ENCODE measurements at regions not wholly inside any gene's neighbourhood (a gene's known extent, or its start where the extent isn't known, plus 50 kb on each side); places are given as distances from the start of the nearest gene placed in this dataset.
"Not testable (repeated sequence)": the region's sequence is repeated elsewhere in the genome, so short reads cannot be mapped to it uniquely, and the experiment has no call there.

DNA sequence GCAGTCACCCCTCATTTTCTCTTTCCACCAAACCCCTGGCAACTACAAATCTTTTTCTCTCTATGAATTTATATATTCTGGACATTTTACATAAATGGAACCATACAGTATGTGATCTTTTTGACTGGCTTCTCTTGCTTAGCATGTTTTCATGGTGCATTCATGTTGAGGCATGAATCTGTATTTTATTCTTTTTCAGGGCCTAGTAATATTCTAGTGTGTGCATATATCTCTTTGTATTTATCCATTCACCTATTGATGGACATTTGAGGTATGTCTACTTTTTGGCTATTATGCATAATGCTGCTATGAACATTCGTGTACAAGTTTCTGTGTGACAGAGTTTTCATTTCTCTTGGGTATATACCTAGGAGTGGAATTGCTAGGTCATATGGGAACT is 78.2 kb downstream of the HACD1 start:
- no peak for DNase-seq

GRCh38 chr10:17537281-17537680 is 79.9 kb downstream of the HACD1 start:
- DNase-seq: no peak

DNA sequence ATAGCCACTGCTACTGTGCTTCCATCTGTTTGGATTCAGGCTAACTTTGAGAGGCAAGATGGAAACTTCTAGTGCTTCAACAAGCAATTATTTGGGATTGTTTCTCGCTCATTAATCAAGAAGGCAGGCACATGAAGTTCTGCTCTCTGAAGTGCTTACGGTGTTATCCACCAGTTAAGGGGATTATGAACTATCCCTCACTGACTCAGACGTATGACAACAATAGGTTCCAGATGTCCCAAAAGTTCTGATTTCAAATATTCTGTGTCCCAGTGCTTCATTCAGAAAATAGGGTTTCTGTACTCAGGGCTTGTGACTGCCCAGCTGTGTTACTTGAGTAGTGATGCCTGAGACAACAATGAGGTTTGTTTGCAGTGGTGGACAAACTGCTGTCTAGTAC is 81.0 kb downstream of the HACD1 start:
- no peak for DNase-seq

GRCh38 chr10:17533731-17534130 is 79.3 kb upstream of the ST8SIA6 start:
- DNase-seq: no peak

DNA sequence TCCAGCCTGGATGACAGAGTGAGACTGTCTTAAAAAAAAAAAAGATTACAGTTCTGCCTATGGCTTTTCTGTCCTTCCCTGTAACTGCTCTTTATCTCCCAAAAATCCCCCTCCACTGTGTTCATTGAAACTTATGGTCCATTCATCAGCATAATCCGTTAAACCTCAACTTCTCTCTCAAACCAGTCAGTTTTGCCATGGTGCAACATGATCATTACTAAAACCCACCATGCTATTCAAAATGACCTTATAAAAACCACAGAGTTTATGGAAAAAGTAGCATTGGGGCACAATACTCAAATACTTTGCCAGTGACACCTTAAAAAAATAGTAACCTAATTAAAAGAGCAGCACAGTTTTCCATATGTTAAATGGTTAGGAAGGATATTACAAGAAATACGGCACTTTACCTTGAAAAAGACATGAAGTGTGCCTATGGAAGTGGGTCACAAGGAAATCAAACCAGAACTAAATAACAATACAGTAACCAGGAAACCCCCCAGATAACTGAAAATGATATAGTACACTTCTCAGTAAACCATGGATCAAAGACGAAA is 74.0 kb upstream of the ST8SIA6 start:
- DNase-seq: no peak

DNA sequence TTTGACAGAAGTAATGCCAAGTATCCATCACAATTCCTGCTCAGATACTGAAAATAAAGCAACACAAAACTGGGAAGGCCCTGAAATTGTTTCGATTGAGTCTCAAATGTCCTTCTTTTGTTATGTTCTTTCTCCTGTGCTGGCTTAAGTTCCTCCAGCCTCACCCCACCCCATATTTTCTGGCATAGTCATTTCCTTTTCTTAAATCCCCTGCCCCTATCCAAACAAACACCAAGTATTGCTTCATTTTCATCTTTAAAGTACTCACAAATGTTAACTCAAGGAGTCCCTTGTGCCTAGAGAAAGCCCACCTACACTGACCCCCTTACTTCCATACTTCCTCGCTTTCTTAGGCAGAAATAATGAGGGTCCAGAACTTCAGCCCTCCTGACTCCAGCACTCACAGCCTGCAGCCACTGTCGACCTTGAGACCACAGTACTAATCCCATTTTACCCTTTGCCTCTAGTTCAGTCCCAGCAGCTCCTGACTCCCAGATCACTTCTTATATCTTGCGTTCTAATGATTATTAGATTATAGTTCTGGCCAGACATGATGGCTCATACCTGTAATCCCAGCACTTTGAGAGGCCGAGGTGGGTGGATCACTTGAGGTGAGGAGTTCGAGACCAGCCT is 73.2 kb upstream of the ST8SIA6 start:
- no peak for DNase-seq

DNA sequence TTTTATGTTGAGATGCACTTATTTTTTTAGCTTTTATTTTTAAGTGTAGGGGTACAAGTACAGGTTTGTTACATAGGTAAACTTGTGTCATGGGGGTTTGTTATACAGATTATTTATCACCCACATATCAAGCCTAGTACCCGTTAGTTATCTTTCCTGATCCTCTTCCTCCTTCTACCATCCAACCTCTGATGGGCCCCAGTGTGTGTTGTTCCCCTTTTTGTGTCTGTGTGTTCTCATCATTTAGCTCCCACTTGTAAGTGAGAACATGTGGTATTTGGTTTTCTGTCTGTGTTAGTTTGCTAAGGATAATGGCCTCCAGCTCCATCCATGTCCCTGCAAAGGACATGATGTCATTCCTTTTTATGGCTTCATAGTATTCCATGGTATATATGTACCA is 72.2 kb upstream of the ST8SIA6 start:
- not testable (repeated sequence) for DNase-seq

- DNase-seq: no peak
Measured at GRCh38 chr10:17523917-17524316, 69.5 kb upstream of the ST8SIA6 start.

GRCh38 chr10:17523246-17523753 is 68.9 kb upstream of the ST8SIA6 start:
- no peak for DNase-seq

DNA sequence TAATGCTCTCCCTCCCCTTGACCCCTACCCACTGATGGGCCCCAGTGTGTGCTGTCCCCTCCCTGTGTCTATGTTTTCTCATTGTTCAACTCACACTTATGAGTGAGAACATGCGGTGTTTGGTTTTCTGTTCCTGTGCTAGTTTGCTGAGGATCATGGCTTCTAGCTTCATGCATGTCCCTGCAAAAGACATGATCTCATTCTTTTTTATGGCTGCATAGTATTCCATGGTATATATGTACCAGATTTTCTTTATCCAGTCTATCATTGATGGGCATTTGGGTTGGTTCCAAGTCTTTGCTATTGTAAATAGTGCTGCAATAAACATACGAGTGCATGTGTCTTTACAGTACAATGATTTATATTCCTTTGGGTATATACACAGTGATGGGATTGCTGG is 67.9 kb upstream of the ST8SIA6 start:
- not testable (repeated sequence) for DNase-seq

DNA sequence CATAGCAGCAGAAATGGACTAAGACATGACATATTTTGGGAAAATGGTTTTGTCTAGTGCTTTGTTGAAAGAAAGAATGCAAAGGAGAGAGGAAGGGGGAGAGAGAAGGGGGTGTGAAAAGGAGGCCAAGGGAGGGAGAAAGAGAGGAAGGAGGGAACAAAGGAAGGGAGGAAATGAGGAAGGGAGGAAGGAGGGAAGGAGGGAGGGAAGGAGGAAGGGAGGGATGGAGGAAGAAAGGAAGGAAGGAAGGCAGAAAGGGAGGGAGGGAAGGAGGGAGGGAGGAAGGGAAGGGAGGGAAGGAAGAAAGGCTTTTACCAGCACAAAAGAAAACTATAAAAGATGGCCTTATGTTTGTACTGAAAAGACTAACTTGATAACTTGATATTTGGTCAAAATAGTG is 65.1 kb upstream of the ST8SIA6 start:
- no peak for DNase-seq

- DNase-seq: no peak
Measured at GRCh38 chr10:17518338-17518737, 63.9 kb upstream of the ST8SIA6 start.

DNA sequence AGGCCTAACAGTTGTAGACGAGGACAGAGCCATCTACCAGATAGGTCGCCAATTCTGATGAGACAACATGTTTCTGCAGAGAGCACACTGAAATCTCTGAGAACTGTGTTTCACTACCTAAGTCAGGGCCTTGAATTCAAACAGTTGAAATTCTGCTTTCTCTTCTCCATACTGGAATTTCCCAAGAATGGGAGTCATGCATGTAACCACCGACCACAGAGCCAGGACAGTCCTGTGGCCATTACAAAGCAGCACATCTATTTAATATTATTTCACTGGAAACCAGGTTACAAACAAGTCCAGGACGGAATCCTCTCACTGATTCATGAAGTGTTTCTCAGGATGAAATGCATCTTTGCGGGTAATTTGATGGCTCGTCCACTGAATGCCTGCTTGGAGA is 62.0 kb upstream of the ST8SIA6 start:
- DNase-seq: no peak

DNA sequence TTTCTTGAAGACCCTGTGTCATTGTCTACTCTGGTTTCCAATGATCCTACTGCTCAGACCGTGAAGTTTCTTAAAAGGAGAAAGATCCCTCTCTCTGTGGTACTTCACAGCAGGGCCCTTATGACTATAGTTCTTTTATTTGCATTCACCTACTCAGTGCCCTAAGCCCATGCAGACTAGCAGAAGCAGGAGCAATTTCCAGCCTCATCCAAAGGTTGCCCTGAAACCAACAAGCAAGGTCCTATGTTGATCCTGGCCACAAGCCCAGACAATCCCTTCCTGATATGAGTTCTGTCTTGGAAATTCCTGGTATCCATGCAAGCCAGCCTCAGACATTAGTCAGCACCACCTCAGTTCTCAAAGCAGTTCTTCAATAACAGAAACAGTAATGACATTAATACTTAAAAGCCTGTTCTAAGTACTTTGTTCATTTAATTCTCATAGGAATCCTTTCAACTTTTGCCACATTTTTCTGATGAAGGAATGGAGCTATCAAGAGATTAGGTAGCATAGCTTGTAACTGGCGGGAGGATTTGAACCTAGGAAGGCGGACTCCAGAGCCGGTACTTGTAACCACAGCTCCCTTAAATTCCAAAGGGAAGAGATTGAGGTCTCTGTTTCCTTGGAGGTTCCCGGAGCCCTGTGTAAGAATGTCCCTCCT is 58.1 kb upstream of the ST8SIA6 start:
- no peak for DNase-seq

GRCh38 chr10:17510242-17510908 is 56.0 kb upstream of the ST8SIA6 start:
- peak; percentile 23 for DNase-seq

- DNase-seq: no peak
Measured at GRCh38 chr10:17507538-17507937, 53.1 kb upstream of the ST8SIA6 start.

- DNase-seq: no peak
Measured at GRCh38 chr10:17506856-17507471, 52.6 kb upstream of the ST8SIA6 start.

DNA sequence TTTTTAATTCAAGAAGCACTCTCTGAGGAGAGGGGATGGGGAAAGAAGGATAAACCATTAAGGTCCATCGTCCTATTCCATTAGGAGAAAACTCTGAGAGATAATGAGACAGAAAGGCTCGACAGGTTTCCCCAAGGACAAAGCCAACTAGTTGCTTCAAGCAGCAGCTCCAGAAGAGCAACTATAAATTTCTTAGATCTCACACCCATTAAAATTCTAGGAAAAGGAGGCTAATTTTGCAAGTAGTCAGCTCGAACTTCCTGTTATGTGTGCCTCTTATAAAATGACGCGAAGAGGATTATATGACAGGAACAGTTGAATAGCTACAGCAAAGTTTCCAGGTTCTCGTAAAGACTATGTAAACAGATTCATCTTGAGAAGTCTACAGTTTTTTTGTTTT is 52.0 kb upstream of the ST8SIA6 start:
- no peak for DNase-seq

DNA sequence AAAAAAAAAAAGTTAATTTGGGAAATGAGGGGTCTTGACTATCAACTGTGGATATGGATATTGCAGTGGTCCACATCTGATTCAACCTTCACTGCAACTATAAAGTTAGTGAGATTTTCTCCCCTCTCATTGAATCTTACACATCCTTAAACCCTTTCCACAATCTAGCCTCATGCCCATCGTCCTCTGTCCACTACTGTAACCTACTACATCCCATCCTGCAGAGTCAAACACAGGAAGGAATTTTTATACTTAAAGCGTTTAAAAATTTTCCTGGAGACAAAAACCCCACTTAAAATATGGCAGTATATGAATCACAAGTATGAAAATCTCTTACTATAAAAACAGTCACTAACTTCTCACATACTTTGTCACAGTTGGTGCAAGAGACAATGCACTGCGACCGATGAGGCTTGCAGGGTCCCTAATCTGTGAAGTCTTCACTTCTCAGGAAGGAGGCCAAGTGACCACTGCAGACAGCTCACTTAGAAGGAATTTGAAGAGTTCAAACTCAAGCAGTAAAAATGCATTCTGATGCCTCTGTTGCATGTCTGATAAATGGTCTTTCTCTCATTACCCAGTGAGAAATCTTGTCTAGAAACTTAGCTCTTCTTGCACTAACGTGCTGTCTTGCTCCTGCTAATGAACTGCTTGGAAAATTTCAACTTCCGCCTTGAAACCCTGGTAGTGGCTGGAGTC is 50.3 kb upstream of the ST8SIA6 start:
- no peak for DNase-seq
